GM12875 (cell line): ENCODE measurements at regions not wholly inside any gene's neighbourhood (a gene's known extent, or its start where the extent isn't known, plus 50 kb on each side); places are given as distances from the start of the nearest gene placed in this dataset.

Source experiments
- H3K4me3 ChIP-seq: one replicate; pipeline ENCODE4 v1.5.1; 2011; ENCODE audit warnings: low read depth, low read length, control low read depth
- CTCF ChIP-seq: IDR thresholded peaks from 2 replicates; pipeline ENCODE4 v1.5.1; 2011; ENCODE audit warnings: low read depth, mild to moderate bottlenecking, control low read depth, inconsistent platforms, low read length, moderate library complexity, borderline replicate concordance; ENCODE audit not compliant: insufficient read depth

GRCh38 chr1:5436808-5437207 lies 555.4 kb downstream of the NPHP4 start:
- no peak overlapping the region for H3K4me3 ChIP-seq
- no peak for TF ChIP-seq CTCF

GRCh38 chr1:5435414-5435813 lies 556.8 kb downstream of the NPHP4 start:
- no peak overlapping the region for H3K4me3 ChIP-seq
- no peak for TF ChIP-seq CTCF

- H3K4me3 ChIP-seq, result no peak overlapping the region
- no peak for TF ChIP-seq CTCF
Measured at GRCh38 chr1:5432436-5432835, 559.8 kb downstream of the NPHP4 start.

- no peak overlapping the region for H3K4me3 ChIP-seq
- no peak for TF ChIP-seq CTCF
Measured at GRCh38 chr1:5430911-5431697, 561.1 kb downstream of the NPHP4 start.

GRCh38 chr1:5430136-5430535 lies 562.1 kb downstream of the NPHP4 start:
- no peak overlapping the region for H3K4me3 ChIP-seq
- TF ChIP-seq CTCF, result no peak

- TF ChIP-seq CTCF, result no peak
- no peak overlapping the region for H3K4me3 ChIP-seq
Measured at GRCh38 chr1:5428351-5428750, 563.9 kb downstream of the NPHP4 start.

GRCh38 chr1:5427026-5427613 lies 565.1 kb downstream of the NPHP4 start:
- H3K4me3 ChIP-seq, result no peak overlapping the region
- no peak for TF ChIP-seq CTCF
